GM23248 (cell line): ENCODE measurements at regions not wholly inside any gene's neighbourhood (a gene's known extent, or its start where the extent isn't known, plus 50 kb on each side); places are given as distances from the start of the nearest gene placed in this dataset.

Experiments
- DNase-seq: peaks from one replicate; pipeline ENCODE4 v3.0.0-alpha.2; 2015
- H2AFZ ChIP-seq: fragments of 200-600 bp; sonication (generic); 2 replicates; pipeline ENCODE4 v1.6.1; 2016; ENCODE audit warnings: antibody characterized with exemption
- H3F3A ChIP-seq: fragments of 200-600 bp; sonication (generic); 2 replicates; pipeline ENCODE4 v1.6.1; 2016; ENCODE audit warnings: mild to moderate bottlenecking, antibody characterized with exemption, mixed run types; ENCODE audit not compliant: insufficient read depth
- H3K27ac ChIP-seq: fragments of 200-600 bp; sonication (generic); 2 replicates; pipeline ENCODE4 v1.5.1; 2016; ENCODE audit warnings: mild to moderate bottlenecking
- H3K27me3 ChIP-seq: fragments of 200-600 bp; sonication (generic); replicated peaks from 2 replicates; pipeline ENCODE4 v1.6.1; 2016; ENCODE audit warnings: mild to moderate bottlenecking; ENCODE audit not compliant: insufficient read depth
- H3K36me3 ChIP-seq: fragments of 200-600 bp; sonication (generic); 2 replicates; pipeline ENCODE4 v1.6.1; 2016; ENCODE audit warnings: low read depth, mild to moderate bottlenecking
- H3K4me1 ChIP-seq: fragments of 200-600 bp; sonication (generic); 2 replicates; pipeline ENCODE4 v1.6.1; 2016; ENCODE audit warnings: mild to moderate bottlenecking; ENCODE audit not compliant: insufficient read depth
- H3K4me2 ChIP-seq: fragments of 200-600 bp; sonication (generic); one replicate; pipeline ENCODE4 v1.6.1; 2016; ENCODE audit warnings: mild to moderate bottlenecking; ENCODE audit not compliant: unreplicated experiment
- H3K4me3 ChIP-seq: fragments of 200-600 bp; sonication (generic); 2 replicates; pipeline ENCODE4 v1.5.1; 2016; ENCODE audit warnings: mild to moderate bottlenecking
- H3K79me2 ChIP-seq: fragments of 200-600 bp; sonication (generic); 2 replicates; pipeline ENCODE4 v1.6.1; 2016; ENCODE audit warnings: mild to moderate bottlenecking; ENCODE audit not compliant: insufficient read depth
- H3K9ac ChIP-seq: fragments of 200-600 bp; sonication (generic); 2 replicates; pipeline ENCODE4 v1.6.1; 2016; ENCODE audit warnings: mild to moderate bottlenecking
- H3K9me2 ChIP-seq: fragments of 200-600 bp; sonication (generic); 2 replicates; pipeline ENCODE4 v1.6.1; 2016; ENCODE audit warnings: mixed run types, mild to moderate bottlenecking, moderate library complexity; ENCODE audit not compliant: insufficient read depth
- H3K9me3 ChIP-seq: fragments of 200-600 bp; sonication (generic); one replicate; pipeline ENCODE4 v1.6.1; 2017; ENCODE audit warnings: low read depth
- H4K20me1 ChIP-seq: fragments of 200-600 bp; sonication (generic); 2 replicates; pipeline ENCODE4 v1.6.0; 2016; ENCODE audit not compliant: insufficient read depth
- EZH2 ChIP-seq: fragments of 200-600 bp; sonication (generic); IDR thresholded peaks from 2 replicates; pipeline ENCODE4 v1.6.1; 2018; ENCODE audit warnings: antibody characterized with exemption, mild to moderate bottlenecking; ENCODE audit not compliant: insufficient read depth, poor library complexity, severe bottlenecking
- EZH2phosphoT487 ChIP-seq: fragments of 200-600 bp; sonication (generic); IDR thresholded peaks from 2 replicates; pipeline ENCODE4 v1.6.1; 2018; ENCODE audit warnings: antibody characterized with exemption, moderate library complexity, mild to moderate bottlenecking, low read depth; ENCODE audit not compliant: insufficient read depth
- WGBS, 2 experiments: methylation state at CpG; one replicate each; pipeline ENCODE4 v1.1.6; 2015 to 2017; ENCODE audit warnings: low lambda C conversion rate in 2 of 2, low coverage in 1 of 2; ENCODE audit errors: missing lambda C conversion rate in 2 of 2; 5-methylcytosine and 5-hydroxymethylcytosine counted together
- in situ Hi-C: fragments of 300-500 bp; cut with MboI; formaldehyde crosslinking; loops from 2 replicates; pipeline ENCODE4 v1.15.0; 2020

DNA sequence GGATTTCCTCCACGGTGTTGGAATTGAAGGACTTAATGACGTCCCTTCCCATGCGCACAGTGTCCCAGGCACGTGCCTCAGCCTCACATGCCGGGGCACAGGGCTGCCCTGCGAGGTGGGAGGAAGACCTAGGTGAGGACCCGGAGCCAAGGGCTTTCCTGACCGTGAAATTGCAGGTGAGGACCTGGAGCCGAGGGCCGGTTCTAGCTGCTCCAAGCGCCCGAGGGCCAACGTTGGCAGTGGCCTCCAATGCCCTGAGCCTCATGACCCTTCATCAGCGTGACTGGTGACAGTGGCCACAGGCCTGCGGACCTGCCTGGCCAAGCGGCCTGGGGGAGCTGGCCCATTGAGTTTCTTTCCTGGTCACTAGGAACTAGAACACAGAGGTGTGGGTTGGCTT is 338.2 kb upstream of the MYT1L start:
- no peaks in the 10 kb centered on the region for H3K36me3 ChIP-seq
- WGBS, 2 experiments, result 72 to 73% methylated on average over 16 of the region's 16 CpGs
- H3K27ac ChIP-seq, result no peak overlapping the region
- H3K4me3 ChIP-seq, result no peak overlapping the region
- H3K27me3 ChIP-seq, result no peaks in the 10 kb centered on the region
- no peak overlapping the region for H3K9ac ChIP-seq
- no peaks in the 10 kb centered on the region for H3F3A ChIP-seq
- no peak overlapping the region for H3K4me2 ChIP-seq
- no peaks in the 10 kb centered on the region for H3K9me2 ChIP-seq
- H3K79me2 ChIP-seq, result no peaks in the 10 kb centered on the region
- TF ChIP-seq EZH2 (no peak), EZH2phosphoT487 (no peak)
- in situ Hi-C loops, result no loop called here
- no peak for DNase-seq
- no peak overlapping the region for H2AFZ ChIP-seq
- no peaks in the 10 kb centered on the region for H3K9me3 ChIP-seq
- H3K4me1 ChIP-seq, result no peaks in the 10 kb centered on the region
- no peaks in the 10 kb centered on the region for H4K20me1 ChIP-seq

DNA sequence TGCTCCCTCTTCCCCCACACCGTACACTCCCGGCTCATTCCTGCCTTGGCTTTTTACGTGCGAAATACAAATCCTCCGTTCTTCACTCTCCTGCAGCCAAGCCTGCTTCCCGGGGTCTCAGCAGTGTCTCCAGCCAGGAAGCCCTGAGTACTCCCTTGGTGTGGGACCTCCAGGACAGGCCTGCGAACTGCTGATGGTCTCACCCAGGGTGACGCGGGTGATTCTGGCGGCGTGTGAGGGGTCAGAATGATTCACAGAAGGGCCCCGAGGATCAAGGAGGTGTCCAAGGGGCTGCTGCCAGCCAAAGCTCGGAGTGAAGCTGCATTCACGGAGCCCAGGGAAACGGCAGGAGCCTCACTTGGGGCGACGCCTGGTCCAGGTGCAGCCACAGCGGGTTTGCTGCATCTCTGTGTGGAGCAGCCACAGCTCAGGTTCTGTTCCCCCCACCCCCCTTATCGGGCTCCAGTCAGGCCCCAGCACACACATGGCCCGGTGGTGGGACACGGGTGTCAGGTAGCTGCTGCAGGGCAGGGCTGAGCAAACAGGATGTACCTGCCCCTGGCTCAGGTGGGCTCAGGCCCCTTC is 337.7 kb upstream of the MYT1L start:
- Histone ChIP-seq H3F3A (no peaks in the 10 kb centered on the region), H3K4me3 (no peak overlapping the region), H3K27ac (no peak overlapping the region), H3K36me3 (no peaks in the 10 kb centered on the region), H3K79me2 (no peaks in the 10 kb centered on the region), H4K20me1 (no peaks in the 10 kb centered on the region), H3K4me2 (no peak overlapping the region), H2AFZ (no peak overlapping the region), H3K9me2 (no peaks in the 10 kb centered on the region), H3K9ac (no peak overlapping the region), H3K4me1 (no peaks in the 10 kb centered on the region), H3K27me3 (no peaks in the 10 kb centered on the region), H3K9me3 (no peaks in the 10 kb centered on the region)
- no peak for TF ChIP-seq EZH2
- TF ChIP-seq EZH2phosphoT487, result no peak
- in situ Hi-C loops, result no loop called here
- 59 to 71% methylated on average over 19 to 21 of the region's 21 CpGs for WGBS, 2 experiments
- no peak for DNase-seq

DNA sequence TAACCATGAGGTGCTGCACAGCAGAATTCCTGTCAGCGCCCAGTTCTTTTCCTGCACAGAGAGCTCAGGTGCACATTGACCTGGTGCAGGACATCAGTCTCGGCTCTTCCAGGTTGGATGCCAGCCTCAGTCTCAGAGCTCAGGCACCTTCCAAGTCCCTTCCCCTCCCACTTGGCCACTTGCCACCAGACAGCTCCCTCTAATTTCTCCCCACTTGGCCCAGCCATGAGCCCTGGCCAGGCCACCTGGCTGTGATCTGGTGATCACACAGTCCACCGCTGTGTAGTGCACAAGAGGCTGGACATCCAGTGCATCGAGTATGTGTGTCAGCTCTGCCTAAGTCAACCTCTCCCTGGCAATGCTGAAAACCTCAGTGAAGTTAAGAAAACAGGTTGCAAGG is 336.6 kb upstream of the MYT1L start:
- Histone ChIP-seq H2AFZ (no peak overlapping the region), H3K79me2 (no peaks in the 10 kb centered on the region), H3K9ac (no peak overlapping the region), H3K4me2 (no peak overlapping the region), H3K4me3 (no peak overlapping the region), H4K20me1 (no peaks in the 10 kb centered on the region), H3K27me3 (no peaks in the 10 kb centered on the region), H3K4me1 (no peaks in the 10 kb centered on the region), H3K9me3 (no peaks in the 10 kb centered on the region), H3K27ac (no peak overlapping the region), H3K9me2 (no peaks in the 10 kb centered on the region), H3F3A (no peaks in the 10 kb centered on the region), H3K36me3 (no peaks in the 10 kb centered on the region)
- no peak for TF ChIP-seq EZH2phosphoT487
- TF ChIP-seq EZH2, result no peak
- DNase-seq, result no peak
- in situ Hi-C loops, result no loop called here
- 60 to 61% methylated on average over 4 of the region's 4 CpGs for WGBS, 2 experiments

DNA sequence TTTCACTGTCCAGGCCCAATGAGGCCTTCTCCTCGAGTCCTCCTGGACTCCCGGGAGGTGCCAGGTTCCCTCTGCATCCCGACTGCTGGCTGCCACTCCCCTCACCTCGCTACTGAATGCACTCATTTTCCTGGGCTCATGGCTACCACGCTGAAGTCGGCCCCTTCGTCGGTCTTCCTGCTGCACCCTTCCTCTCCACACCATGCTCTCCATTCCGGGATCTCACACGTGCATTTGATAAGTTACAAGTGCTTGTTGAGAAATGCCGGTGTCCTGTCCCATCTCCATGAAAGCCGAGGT is 334.7 kb upstream of the MYT1L start:
- no peak for TF ChIP-seq EZH2phosphoT487
- no peak for TF ChIP-seq EZH2
- H3K27me3 ChIP-seq, result no peaks in the 10 kb centered on the region
- no peak overlapping the region for H3K27ac ChIP-seq
- H3K9ac ChIP-seq, result no peak overlapping the region
- no peak overlapping the region for H3K4me3 ChIP-seq
- H3K79me2 ChIP-seq, result no peaks in the 10 kb centered on the region
- H3K4me2 ChIP-seq, result no peak overlapping the region
- no peak overlapping the region for H2AFZ ChIP-seq
- no peaks in the 10 kb centered on the region for H3K9me2 ChIP-seq
- H3K36me3 ChIP-seq, result no peaks in the 10 kb centered on the region
- 52 to 55% methylated on average over 12 of the region's 12 CpGs for WGBS, 2 experiments
- no peaks in the 10 kb centered on the region for H3K4me1 ChIP-seq
- no peak for DNase-seq
- H3F3A ChIP-seq, result no peaks in the 10 kb centered on the region
- no peaks in the 10 kb centered on the region for H4K20me1 ChIP-seq
- H3K9me3 ChIP-seq, result no peaks in the 10 kb centered on the region
- in situ Hi-C loops, result no loop called here
